OCI-LY3 (cell line): ENCODE measurements at regions not wholly inside any gene's neighbourhood (a gene's known extent, or its start where the extent isn't known, plus 50 kb on each side); places are given as distances from the start of the nearest gene placed in this dataset.

Experiments
- H2AFZ ChIP-seq: fragments of 200-600, 300-600 bp; shearing (Covaris generic); 2 replicates; pipeline ENCODE4 v1.6.0; 2014; ENCODE audit warnings: antibody characterized with exemption, low read depth, low read length
- H3K27ac ChIP-seq: fragments of 200-600, 300-600 bp; sonication (generic); 2 replicates; pipeline ENCODE4 v1.5.1; 2014; ENCODE audit warnings: mild to moderate bottlenecking, low read length, moderate library complexity, mixed read lengths
- H3K27me3 ChIP-seq: fragments of 200-600, 300-600 bp; sonication (generic); 2 replicates; pipeline ENCODE4 v1.6.1; 2014; ENCODE audit warnings: low read depth, low read length, mixed read lengths
- H3K36me3 ChIP-seq: fragments of 200-600, 300-600 bp; sonication (generic); replicated peaks from 2 replicates; pipeline ENCODE3; 2014; ENCODE audit warnings: low read depth, low read length, mixed read lengths
- H3K4me1 ChIP-seq: fragments of 300-600, 200-600 bp; sonication (generic); 2 replicates; pipeline ENCODE4 v1.6.1; 2014; ENCODE audit warnings: low read length, mixed read lengths
- H3K4me2 ChIP-seq: fragments of 200-600, 300-600 bp; sonication (generic); 2 replicates; pipeline ENCODE4 v1.6.1; 2014; ENCODE audit warnings: low read length, mixed read lengths
- H3K4me3 ChIP-seq: fragments of 300-600, 200-600 bp; sonication (generic); 2 replicates; pipeline ENCODE4 v1.5.1; 2014; ENCODE audit warnings: antibody characterized with exemption, mild to moderate bottlenecking, low read length, moderate library complexity
- H3K79me2 ChIP-seq: fragments of 300-600, 200-600 bp; shearing (Covaris generic); 2 replicates; pipeline ENCODE4 v1.6.1; 2014; ENCODE audit warnings: mild to moderate bottlenecking, low read length, mixed read lengths
- H3K9ac ChIP-seq: fragments of 300-600, 200-600 bp; shearing (Covaris generic); 2 replicates; pipeline ENCODE4 v1.6.0; 2014; ENCODE audit warnings: mild to moderate bottlenecking, low read length, moderate library complexity
- H3K9me3 ChIP-seq: fragments of 200-600, 300-600 bp; shearing (Covaris generic); 2 replicates; pipeline ENCODE4 v1.6.1; 2014; ENCODE audit warnings: low read length, mixed read lengths; ENCODE audit not compliant: insufficient read depth
- H4K20me1 ChIP-seq: fragments of 200-600, 300-600 bp; sonication (generic); 2 replicates; pipeline ENCODE4 v1.6.1; 2016; ENCODE audit warnings: low read length, mixed read lengths; ENCODE audit not compliant: insufficient read depth
- CTCF ChIP-seq: fragments of 200-600, 300-600 bp; sonication (generic); IDR thresholded peaks from 2 replicates; pipeline ENCODE4 v1.5.1; 2014; ENCODE audit warnings: antibody characterized with exemption, low read length, low read depth
- EZH2phosphoT487 ChIP-seq: fragments of 200-600 bp; shearing (Covaris generic); IDR thresholded peaks from 2 replicates; pipeline ENCODE4 v1.6.1; 2018; ENCODE audit warnings: antibody characterized with exemption, mixed run types, low read depth

GRCh38 chr4:95602872-95603271 lies 54.1 kb upstream of the UNC5C start:
- Histone ChIP-seq H3K4me3 (no peak overlapping the region), H3K9me3 (no peaks in the 10 kb centered on the region), H3K27ac (no peak overlapping the region), H3K9ac (no peak overlapping the region), H3K27me3 (peaks cover 30% of the 10 kb centered on the region), H3K79me2 (no peaks in the 10 kb centered on the region), H3K36me3 (no peaks in the 10 kb centered on the region), H3K4me2 (no peak overlapping the region), H3K4me1 (peaks cover 24% of the 10 kb centered on the region), H2AFZ (no peak overlapping the region), H4K20me1 (peaks cover 4% of the 10 kb centered on the region; the same call in 1 of the 2 replicates)
- no peak for TF ChIP-seq CTCF
- TF ChIP-seq EZH2phosphoT487: no peak

- Histone ChIP-seq H3K9me3 (no peaks in the 10 kb centered on the region), H4K20me1 (peaks cover 4% of the 10 kb centered on the region; the same call in 1 of the 2 replicates), H3K36me3 (no peaks in the 10 kb centered on the region), H3K27ac (no peak overlapping the region), H3K79me2 (no peaks in the 10 kb centered on the region), H3K4me1 (peaks cover 24% of the 10 kb centered on the region), H3K4me3 (no peak overlapping the region), H2AFZ (no peak overlapping the region), H3K27me3 (peaks cover 34% of the 10 kb centered on the region), H3K9ac (no peak overlapping the region), H3K4me2 (no peak overlapping the region)
- TF ChIP-seq CTCF: no peak
These were observed 52.6 kb upstream of the UNC5C start for GRCh38 chr4:95601356-95601755.

GRCh38 chr4:95599777-95600400 lies 51.1 kb upstream of the UNC5C start:
- Histone ChIP-seq H3K4me2 (peak overlapping the region; percentile 55), H3K4me1 (peaks cover 24% of the 10 kb centered on the region), H3K27ac (no peak overlapping the region), H3K4me3 (peak overlapping the region; percentile 25; the same call in 1 of the 2 replicates), H3K79me2 (no peaks in the 10 kb centered on the region), H4K20me1 (peaks cover 4% of the 10 kb centered on the region; the same call in 1 of the 2 replicates), H3K36me3 (no peaks in the 10 kb centered on the region), H3K9me3 (no peaks in the 10 kb centered on the region), H3K27me3 (peaks cover 38% of the 10 kb centered on the region), H2AFZ (no peak overlapping the region), H3K9ac (no peak overlapping the region)
- TF ChIP-seq CTCF: no peak
- TF ChIP-seq EZH2phosphoT487: no peak
